DND-41 (cell line): ENCODE measurements at regions not wholly inside any gene's neighbourhood (a gene's known extent, or its start where the extent isn't known, plus 50 kb on each side); places are given as distances from the start of the nearest gene placed in this dataset.
"Not testable (repeated sequence)": the region's sequence is repeated elsewhere in the genome, so short reads cannot be mapped to it uniquely, and the experiment has no call there.

Experiments used
- ATAC-seq: fragments of 200-7000 bp; cut with Tn5 transposase; 3 replicates; pipeline ENCODE4 v1.9.1; 2021; ENCODE audit warnings: low read depth; ENCODE audit not compliant: insufficient read depth
- DNase-seq: peaks from one replicate; pipeline ENCODE4 v3.0.0-alpha.2; 2020
- H2AFZ ChIP-seq: 2 replicates; pipeline ENCODE4 v1.6.0; 2012; ENCODE audit warnings: low read depth, low read length
- H3K27ac ChIP-seq: 2 replicates; pipeline ENCODE4 v1.5.1; 2012; ENCODE audit warnings: low read length, inconsistent platforms
- H3K27me3 ChIP-seq: fragments of 200-600 bp; sonication (generic); 2 replicates; pipeline ENCODE4 v1.6.0; 2012; ENCODE audit warnings: low read length, mild to moderate bottlenecking, inconsistent platforms; ENCODE audit not compliant: insufficient read depth, poor library complexity
- H3K36me3 ChIP-seq: 2 replicates; pipeline ENCODE4 v1.5.1; 2012; ENCODE audit warnings: low read length, inconsistent platforms; ENCODE audit not compliant: insufficient read depth
- H3K4me1 ChIP-seq: 2 replicates; pipeline ENCODE4 v1.5.1; 2012; ENCODE audit warnings: mild to moderate bottlenecking, low read length; ENCODE audit not compliant: insufficient read depth
- H3K4me2 ChIP-seq: 2 replicates; pipeline ENCODE4 v1.6.0; 2012; ENCODE audit warnings: mild to moderate bottlenecking, moderate library complexity, low read length, inconsistent platforms; ENCODE audit not compliant: insufficient read depth
- H3K4me3 ChIP-seq, 2 experiments: fragments of 200-600 bp in 1 of 2; shearing (Covaris generic) in 1 of 2; 2 replicates each; pipeline ENCODE4 v1.5.1; 2012 to 2016; ENCODE audit warnings: inconsistent platforms in 2 of 2, low read length in 2 of 2, mild to moderate bottlenecking in 2 of 2, low read depth in 1 of 2, moderate library complexity in 1 of 2
- H3K79me2 ChIP-seq: 2 replicates; pipeline ENCODE4 v1.6.0; 2012; ENCODE audit warnings: low read length, inconsistent platforms; ENCODE audit not compliant: insufficient read depth
- H3K9ac ChIP-seq: 2 replicates; pipeline ENCODE4 v1.6.0; 2012; ENCODE audit warnings: low read depth, mild to moderate bottlenecking, inconsistent platforms, low read length, moderate library complexity
- H3K9me3 ChIP-seq: 2 replicates; pipeline ENCODE4 v1.5.1; 2012; ENCODE audit warnings: low read length, moderate library complexity, mild to moderate bottlenecking, inconsistent platforms; ENCODE audit not compliant: insufficient read depth, severe bottlenecking
- H4K20me1 ChIP-seq: 2 replicates; pipeline ENCODE4 v1.6.0; 2012; ENCODE audit warnings: low read length; ENCODE audit not compliant: insufficient read depth
- CTCF ChIP-seq: IDR thresholded peaks from 2 replicates; pipeline ENCODE4 v1.5.1; 2012; ENCODE audit warnings: borderline replicate concordance, low read length, moderate library complexity, mild to moderate bottlenecking; ENCODE audit not compliant: poor library complexity, severe bottlenecking; ENCODE audit errors: extremely low read depth
- EZH2 ChIP-seq: IDR thresholded peaks from 3 replicates; pipeline ENCODE4 v1.6.1; 2012; ENCODE audit warnings: borderline replicate concordance, low read depth, mild to moderate bottlenecking, moderate library complexity, low read length, inconsistent platforms; ENCODE audit not compliant: severe bottlenecking

- Histone ChIP-seq H2AFZ (no peak overlapping the region), H3K27me3 (no peaks in the 10 kb centered on the region), H3K4me3 (no peak overlapping the region), H3K36me3 (no peaks in the 10 kb centered on the region), H3K4me2 (no peak overlapping the region), H3K27ac (no peak overlapping the region), H3K4me1 (no peaks in the 10 kb centered on the region), H3K79me2 (no peaks in the 10 kb centered on the region), H4K20me1 (no peaks in the 10 kb centered on the region), H3K9me3 (no peaks in the 10 kb centered on the region), H3K9ac (no peak overlapping the region)
- no peak for DNase-seq
- ATAC-seq = no peak
- TF ChIP-seq EZH2 (no peak), CTCF (no peak)
Measured at GRCh38 chr10:90089719-90090118, 388.3 kb downstream of the KIF20B start.

GRCh38 chr10:90096196-90096595 lies 394.8 kb downstream of the KIF20B start:
- no peak for TF ChIP-seq EZH2
- no peak for TF ChIP-seq CTCF
- no peak overlapping the region for H3K4me2 ChIP-seq
- H3K79me2 ChIP-seq = no peaks in the 10 kb centered on the region
- H3K4me3 ChIP-seq = no peak overlapping the region
- no peak overlapping the region for H3K27ac ChIP-seq
- no peak for DNase-seq
- H3K27me3 ChIP-seq = peaks cover 5% of the 10 kb centered on the region
- no peaks in the 10 kb centered on the region for H4K20me1 ChIP-seq
- H3K9ac ChIP-seq = no peak overlapping the region
- H3K4me1 ChIP-seq = no peaks in the 10 kb centered on the region
- no peaks in the 10 kb centered on the region for H3K9me3 ChIP-seq
- H2AFZ ChIP-seq = no peak overlapping the region
- ATAC-seq = no peak
- no peaks in the 10 kb centered on the region for H3K36me3 ChIP-seq

GRCh38 chr10:90107581-90107980 lies 406.2 kb downstream of the KIF20B start:
- H3K4me3 ChIP-seq, H3K27me3 ChIP-seq, H3K9ac ChIP-seq, H3K9me3 ChIP-seq, H3K79me2 ChIP-seq, H4K20me1 ChIP-seq, DNase-seq, H3K4me1 ChIP-seq, H3K36me3 ChIP-seq, H3K4me2 ChIP-seq, H3K27ac ChIP-seq, ATAC-seq, H2AFZ ChIP-seq: not testable (repeated sequence)

- no peak for ATAC-seq
- Histone ChIP-seq H3K27me3 (no peaks in the 10 kb centered on the region), H2AFZ (no peak overlapping the region), H3K4me3 (no peak overlapping the region), H3K36me3 (no peaks in the 10 kb centered on the region), H3K27ac (no peak overlapping the region), H3K4me1 (no peaks in the 10 kb centered on the region), H3K9ac (no peak overlapping the region), H3K4me2 (no peak overlapping the region), H3K9me3 (no peaks in the 10 kb centered on the region), H4K20me1 (no peaks in the 10 kb centered on the region), H3K79me2 (no peaks in the 10 kb centered on the region)
- TF ChIP-seq EZH2 = no peak
- no peak for TF ChIP-seq CTCF
- DNase-seq = no peak
Measured at GRCh38 chr10:90111671-90112070, 410.3 kb downstream of the KIF20B start.
